Spleen (tissue), 7 donors: ENCODE measurements at regions not wholly inside any gene's neighbourhood (a gene's known extent, or its start where the extent isn't known, plus 50 kb on each side); places are given as distances from the start of the nearest gene placed in this dataset.

Experiments used
- CTCF ChIP-seq, 11 experiments: fragments of 200-600 bp in 7 of 11; fragments of 450-650 bp in 4 of 11; sonication (generic) in 4 of 11; IDR thresholded peaks in 8 of 11; conservative IDR thresholded peaks in 3 of 11; 1 replicate in 7 of 11; 2 replicates in 4 of 11; pipeline versions ENCODE4 v1.4.0 to v1.8.0; 2016 to 2021; ENCODE audit warnings: antibody characterized with exemption in 11 of 11, inconsistent platforms in 4 of 11, mild to moderate bottlenecking in 1 of 11
- POLR2AphosphoS5 ChIP-seq, 3 donors: sonication (generic); formaldehyde crosslinking; IDR thresholded peaks; one replicate each; pipeline ENCODE4 v1.5.1; 2017; ENCODE audit warnings: antibody characterized with exemption in 3 of 3
- donor health status: DM: no; HTN: no; CAD: no; lungs with moderate emphysema.
- donor health status: DM: no; HTN: no; CAD: no.
- donor health status: DM: no; HTN: no; CAD: no.

GRCh38 chrY:15702131-15702530, 1177.8 kb downstream of the NLGN4Y start:
- no peak for TF ChIP-seq CTCF (IDR thresholded peaks at IDR 0.05 in 8 of 11, conservative IDR thresholded peaks at IDR 0.05 in 3 of 11)
- no peak for TF ChIP-seq POLR2AphosphoS5 (IDR thresholded peaks at IDR 0.05)
